Umbilical cord (tissue), 1 donor: ENCODE measurements at regions not wholly inside any gene's neighbourhood (a gene's known extent, or its start where the extent isn't known, plus 50 kb on each side); places are given as distances from the start of the nearest gene placed in this dataset.

ENCODE experiments used
- DNase-seq: peaks from one replicate; pipeline ENCODE4 v3.0.0-alpha.2; 2015; ENCODE audit warnings: low spot score

DNA sequence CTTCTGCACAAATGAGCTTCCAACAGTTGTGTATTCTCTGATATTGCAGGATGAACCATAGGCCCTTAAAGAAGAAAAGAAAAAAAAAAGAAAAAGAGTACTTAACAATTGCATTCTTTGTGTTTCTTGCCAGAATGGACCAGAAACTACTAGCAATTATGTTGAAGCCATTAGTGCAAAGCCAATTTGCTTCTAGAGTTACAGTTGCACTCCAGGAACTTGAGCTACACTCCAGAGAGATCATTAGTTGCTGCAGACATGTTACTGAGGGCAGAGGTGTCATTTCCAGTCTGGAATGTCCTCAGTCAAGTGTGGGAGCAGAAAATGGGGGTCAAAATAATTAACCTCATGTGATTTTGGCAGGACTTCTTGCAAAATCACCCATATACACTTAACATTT lies 85.6 kb upstream of the CCL2 start:
- DNase-seq = no peak

GRCh38 chr17:34171245-34171818 lies 83.8 kb upstream of the CCL2 start:
- peak; percentile 34 for DNase-seq

GRCh38 chr17:34172390-34172918 lies 82.6 kb upstream of the CCL2 start:
- no peak for DNase-seq

GRCh38 chr17:34173241-34173640 lies 81.8 kb upstream of the CCL2 start:
- no peak for DNase-seq

DNA sequence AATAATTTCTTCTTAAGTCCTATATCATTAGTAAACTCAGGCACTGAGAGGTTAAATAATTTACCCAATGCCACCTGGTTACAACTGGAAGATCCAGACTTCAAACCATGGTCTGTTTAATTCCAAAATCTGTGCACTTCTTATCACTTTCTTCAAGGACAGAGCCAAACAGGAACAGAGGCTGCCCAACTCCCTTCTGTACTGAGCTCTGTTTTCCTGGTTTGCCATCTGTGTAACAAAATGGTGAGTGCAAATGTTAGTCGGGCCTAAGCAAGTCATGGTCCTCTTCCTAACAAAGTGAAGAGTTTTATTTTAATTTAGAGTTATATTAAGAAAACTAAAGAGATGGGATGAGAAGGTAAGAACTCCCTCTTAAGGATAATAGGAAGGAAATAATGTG lies 80.6 kb upstream of the CCL2 start:
- DNase-seq = no peak

GRCh38 chr17:34176440-34176839 lies 78.6 kb upstream of the CCL2 start:
- DNase-seq = no peak

GRCh38 chr17:34177642-34178041 lies 77.4 kb upstream of the CCL2 start:
- no peak for DNase-seq

DNA sequence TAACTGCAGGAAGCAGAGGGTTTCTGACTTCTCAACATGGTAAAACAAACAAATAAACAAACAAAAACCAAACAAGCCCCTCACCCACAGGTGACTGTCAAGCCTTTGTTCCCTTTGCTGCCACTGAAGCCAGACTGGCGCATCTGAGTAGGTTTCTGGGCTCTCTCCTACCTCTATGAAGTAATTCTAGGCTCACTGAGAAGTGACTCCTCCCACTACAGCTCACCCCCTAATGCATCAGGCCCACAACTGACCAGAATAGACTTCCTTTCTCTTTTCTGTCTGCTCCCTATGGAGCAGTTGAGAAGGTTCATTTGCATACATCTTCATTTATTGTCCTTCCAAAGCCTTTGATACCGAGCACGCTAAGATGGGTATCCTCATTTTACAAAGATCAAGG lies 77.0 kb upstream of the CCL2 start:
- no peak for DNase-seq

DNA sequence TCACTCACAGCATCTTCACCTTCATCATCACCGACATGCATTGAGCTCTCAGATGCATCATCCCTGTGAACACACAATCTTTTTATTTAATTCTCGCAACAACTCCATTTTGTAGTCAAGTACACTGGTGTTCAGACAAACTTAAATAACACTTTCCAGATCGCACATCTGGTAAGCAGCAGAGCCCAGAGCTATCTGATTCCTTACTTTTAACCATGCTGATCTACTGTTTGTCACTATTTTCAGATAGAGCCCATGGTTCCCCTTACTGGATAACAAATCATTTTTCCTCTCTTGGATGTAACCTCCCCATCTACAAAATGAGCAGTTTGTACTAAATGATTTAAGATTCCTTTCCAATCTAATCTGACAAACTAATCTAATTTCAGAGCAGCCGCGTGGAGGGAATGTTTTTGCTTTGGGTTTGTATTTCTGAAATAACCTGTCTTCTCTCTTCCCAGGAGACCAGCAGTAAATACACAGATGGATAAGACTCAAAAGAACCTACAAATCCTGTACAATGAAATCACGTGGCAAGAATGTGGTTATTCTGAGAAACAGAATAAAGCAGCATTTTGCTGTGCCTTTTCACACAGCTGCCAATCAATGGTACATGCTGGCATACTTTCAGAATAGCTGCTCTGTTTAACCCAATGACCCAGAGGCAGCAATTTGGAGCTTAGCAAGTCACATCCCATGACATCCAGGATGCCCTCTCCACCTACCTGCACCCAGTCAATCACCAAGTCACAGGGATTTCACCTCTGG lies 72.9 kb upstream of the CCL2 start:
- DNase-seq = no peak

DNA sequence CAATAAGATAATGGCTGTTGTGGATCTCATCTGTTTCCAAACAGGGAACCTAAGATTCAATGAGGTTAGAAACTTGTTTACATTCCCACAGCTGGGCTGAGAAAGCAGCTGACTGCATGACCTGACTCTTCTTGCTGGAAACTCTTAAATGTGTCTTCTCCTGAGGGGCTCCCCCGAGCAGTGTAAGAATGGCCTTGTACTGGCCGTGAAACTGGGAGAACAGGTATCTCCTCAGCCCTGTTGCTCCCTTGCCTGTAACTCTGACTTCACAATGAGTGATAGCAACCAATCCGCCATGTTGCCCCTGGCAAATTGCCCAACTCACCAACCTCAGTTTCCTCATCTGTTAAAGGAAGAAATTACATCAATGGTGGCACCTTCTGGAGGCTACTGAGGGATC lies 59.1 kb upstream of the CCL2 start:
- no peak for DNase-seq

DNA sequence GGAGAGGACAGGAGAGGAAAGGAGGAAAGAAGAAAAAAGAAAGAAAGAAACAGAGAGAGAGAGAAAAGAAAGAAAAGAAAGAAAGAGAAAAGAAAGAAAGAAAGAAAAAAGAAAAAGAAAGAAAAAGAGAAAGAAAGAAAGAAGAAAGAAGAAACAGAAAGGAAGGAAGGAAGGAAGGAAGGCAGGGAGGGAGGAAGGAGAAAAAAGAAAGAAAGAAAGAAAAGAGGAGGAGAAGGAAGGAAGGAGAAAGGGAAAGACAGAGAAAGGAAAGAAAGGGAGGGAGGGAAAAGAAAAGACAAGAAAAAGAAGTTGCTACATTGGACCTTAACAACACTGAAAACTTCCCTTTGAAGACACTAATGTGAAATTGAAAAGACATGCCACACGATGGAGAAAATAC lies 56.6 kb upstream of the CCL2 start:
- no peak for DNase-seq

GRCh38 chr17:34199454-34199853 lies 55.6 kb upstream of the CCL2 start:
- DNase-seq = no peak

GRCh38 chr17:34199932-34200534 lies 55.1 kb upstream of the CCL2 start:
- peak; percentile 81 for DNase-seq

- no peak for DNase-seq
These were observed 53.9 kb upstream of the CCL2 start for GRCh38 chr17:34201225-34201624.

DNA sequence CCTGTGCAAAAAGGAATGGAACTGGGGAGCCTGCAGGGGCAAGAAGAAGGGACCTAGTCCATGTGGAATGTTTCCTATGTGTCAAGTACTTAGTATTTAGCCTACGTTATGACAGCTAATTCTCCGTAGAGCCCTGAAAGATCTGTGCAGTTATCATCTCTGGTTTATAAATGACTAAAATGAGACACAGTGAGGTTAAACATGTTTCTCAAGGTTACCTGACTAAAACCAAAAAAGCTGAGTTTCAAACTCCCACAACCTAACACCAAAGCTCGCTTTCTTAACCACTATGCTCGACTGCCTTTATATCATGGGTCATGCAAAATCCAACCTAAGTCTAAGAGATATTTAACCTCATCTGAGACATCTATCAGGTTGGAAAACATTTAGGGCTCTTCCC lies 53.3 kb upstream of the CCL2 start:
- DNase-seq = no peak

DNA sequence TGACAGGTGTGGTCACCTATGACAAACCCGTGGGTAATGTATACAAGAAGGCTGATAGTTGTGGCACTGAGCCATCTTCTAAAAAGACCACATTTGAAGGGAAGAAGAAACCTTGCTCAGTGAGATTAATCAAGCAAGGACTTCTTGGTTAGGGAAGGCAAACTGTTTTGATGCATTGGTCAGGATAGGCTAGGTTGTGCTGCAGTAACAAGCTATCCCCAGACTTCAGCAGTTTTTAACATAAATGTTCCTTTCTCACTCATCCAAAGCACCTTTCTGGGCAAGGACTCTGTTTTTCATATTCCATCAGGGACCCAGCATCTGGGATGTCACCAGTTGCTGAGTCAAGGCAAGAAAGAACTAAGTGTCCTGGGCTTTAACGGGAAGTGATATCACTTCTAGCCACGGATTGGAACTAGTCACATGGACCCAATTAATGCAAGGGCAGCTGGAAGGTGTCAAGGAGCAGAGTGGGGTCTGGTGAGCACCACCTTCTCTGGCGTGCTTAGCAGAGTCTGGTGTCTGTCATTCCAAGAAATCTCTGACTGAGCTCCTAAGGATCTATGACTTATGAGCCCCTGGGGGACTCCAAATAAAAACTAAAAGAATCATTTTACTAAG lies 52.0 kb upstream of the CCL2 start:
- no peak for DNase-seq

- no peak for DNase-seq
These were observed 50.7 kb upstream of the CCL2 start for GRCh38 chr17:34204402-34204801.
